ENCODE measurements at regions not wholly inside any gene's neighbourhood (a gene's known extent, or its start where the extent isn't known, plus 50 kb on each side); places are given as distances from the start of the nearest gene placed in this dataset.

- TF ChIP-seq, protein P1, sequence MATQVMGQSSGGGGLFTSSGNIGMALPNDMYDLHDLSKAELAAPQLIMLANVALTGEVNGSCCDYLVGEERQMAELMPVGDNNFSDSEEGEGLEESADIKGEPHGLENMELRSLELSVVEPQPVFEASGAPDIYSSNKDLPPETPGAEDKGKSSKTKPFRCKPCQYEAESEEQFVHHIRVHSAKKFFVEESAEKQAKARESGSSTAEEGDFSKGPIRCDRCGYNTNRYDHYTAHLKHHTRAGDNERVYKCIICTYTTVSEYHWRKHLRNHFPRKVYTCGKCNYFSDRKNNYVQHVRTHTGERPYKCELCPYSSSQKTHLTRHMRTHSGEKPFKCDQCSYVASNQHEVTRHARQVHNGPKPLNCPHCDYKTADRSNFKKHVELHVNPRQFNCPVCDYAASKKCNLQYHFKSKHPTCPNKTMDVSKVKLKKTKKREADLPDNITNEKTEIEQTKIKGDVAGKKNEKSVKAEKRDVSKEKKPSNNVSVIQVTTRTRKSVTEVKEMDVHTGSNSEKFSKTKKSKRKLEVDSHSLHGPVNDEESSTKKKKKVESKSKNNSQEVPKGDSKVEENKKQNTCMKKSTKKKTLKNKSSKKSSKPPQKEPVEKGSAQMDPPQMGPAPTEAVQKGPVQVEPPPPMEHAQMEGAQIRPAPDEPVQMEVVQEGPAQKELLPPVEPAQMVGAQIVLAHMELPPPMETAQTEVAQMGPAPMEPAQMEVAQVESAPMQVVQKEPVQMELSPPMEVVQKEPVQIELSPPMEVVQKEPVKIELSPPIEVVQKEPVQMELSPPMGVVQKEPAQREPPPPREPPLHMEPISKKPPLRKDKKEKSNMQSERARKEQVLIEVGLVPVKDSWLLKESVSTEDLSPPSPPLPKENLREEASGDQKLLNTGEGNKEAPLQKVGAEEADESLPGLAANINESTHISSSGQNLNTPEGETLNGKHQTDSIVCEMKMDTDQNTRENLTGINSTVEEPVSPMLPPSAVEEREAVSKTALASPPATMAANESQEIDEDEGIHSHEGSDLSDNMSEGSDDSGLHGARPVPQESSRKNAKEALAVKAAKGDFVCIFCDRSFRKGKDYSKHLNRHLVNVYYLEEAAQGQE (IDR thresholded peaks at IDR 0.05; ENCODE audit: insufficient read depth in 1 of 2, low read depth in 2 of 2, low read length in 2 of 2): no peak
- TF ChIP-seq FOXP2 (optimal IDR thresholded peaks at IDR 0.05; ENCODE audit: borderline replicate concordance, extremely low read depth, extremely low read length, insufficient read depth): no peak
- TF ChIP-seq TAF1 (IDR thresholded peaks at IDR 0.05; ENCODE audit: borderline replicate concordance, insufficient read depth, low read length): no peak
- TF ChIP-seq POLR2AphosphoS5 (IDR thresholded peaks at IDR 0.05; ENCODE audit: low read depth, low read length): no peak
- TF ChIP-seq SIN3A (IDR thresholded peaks at IDR 0.05; ENCODE audit: borderline replicate concordance, insufficient read depth, low read length): no peak
These were observed 114.4 kb downstream of the ZFP36L2 start for GRCh38 chr2:43111788-43112554.

GRCh38 chr2:43110442-43110871 lies 115.9 kb downstream of the ZFP36L2 start:
- TF ChIP-seq TAF1 (IDR thresholded peaks at IDR 0.05; ENCODE audit: borderline replicate concordance, insufficient read depth, low read length): no peak

- TF ChIP-seq FOXP2 (optimal IDR thresholded peaks at IDR 0.05; ENCODE audit: borderline replicate concordance, extremely low read depth, extremely low read length, insufficient read depth): no peak
- TF ChIP-seq, protein P1 (IDR thresholded peaks at IDR 0.05; ENCODE audit: insufficient read depth in 1 of 2, low read depth in 2 of 2, low read length in 2 of 2): no peak
- no peak for TF ChIP-seq TAF1 (IDR thresholded peaks at IDR 0.05; ENCODE audit: borderline replicate concordance, insufficient read depth, low read length)
- no peak for TF ChIP-seq SIN3A (IDR thresholded peaks at IDR 0.05; ENCODE audit: borderline replicate concordance, insufficient read depth, low read length)
- TF ChIP-seq POLR2AphosphoS5 (IDR thresholded peaks at IDR 0.05; ENCODE audit: low read depth, low read length): no peak
These were observed 117.1 kb downstream of the ZFP36L2 start for GRCh38 chr2:43109261-43109743.

GRCh38 chr2:43107679-43108078 lies 118.7 kb downstream of the ZFP36L2 start:
- no peak for TF ChIP-seq SIN3A (IDR thresholded peaks at IDR 0.05; ENCODE audit: borderline replicate concordance, insufficient read depth, low read length)

DNA sequence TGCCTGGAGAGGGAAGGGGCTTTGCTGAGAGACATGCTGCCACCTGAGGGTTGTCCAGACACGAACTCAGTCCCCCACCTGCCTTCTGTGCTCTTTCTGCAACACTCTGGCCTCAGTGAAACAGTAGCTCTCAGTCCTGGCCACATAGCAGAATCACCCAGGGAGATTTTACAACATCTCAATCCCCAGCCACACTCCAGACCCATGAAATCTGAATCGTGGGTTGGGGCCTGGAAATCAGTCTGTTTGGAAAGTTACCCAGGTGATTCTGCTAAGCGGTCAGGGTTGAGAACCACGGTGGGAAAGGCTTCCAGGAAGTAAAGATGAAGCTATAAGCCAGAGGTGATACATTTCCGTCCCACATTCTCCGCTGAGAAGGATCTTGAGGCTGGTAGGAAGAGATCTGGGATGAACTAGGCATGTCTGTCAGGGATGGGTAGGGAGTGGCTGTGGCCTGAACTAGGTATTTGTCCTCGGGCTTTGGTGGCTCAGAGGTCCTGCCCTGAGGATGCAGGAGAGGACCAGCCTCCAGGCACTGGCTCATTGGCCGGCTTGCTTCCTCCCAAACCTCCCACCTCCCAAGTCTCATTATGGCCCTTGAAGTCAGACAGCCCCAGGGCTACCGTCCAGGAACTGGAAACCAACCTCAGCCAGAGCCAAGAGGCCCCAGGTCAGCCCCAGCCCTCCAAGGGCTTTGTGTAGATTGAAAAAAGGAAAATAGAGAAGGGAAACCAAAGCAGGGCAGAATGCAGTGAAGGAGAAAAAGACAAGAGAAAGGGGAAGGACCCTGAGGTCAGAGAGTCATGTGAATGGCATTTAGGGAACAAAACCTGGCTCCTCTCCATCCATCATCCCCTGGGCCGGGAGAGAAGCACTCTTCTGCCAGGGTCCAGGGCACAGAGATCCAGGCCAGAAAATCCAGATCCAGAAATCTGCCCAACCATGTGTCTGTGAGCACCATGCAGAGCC lies 119.6 kb downstream of the ZFP36L2 start:
- TF ChIP-seq SIN3A (IDR thresholded peaks at IDR 0.05; ENCODE audit: borderline replicate concordance, insufficient read depth, low read length) (no peak), TAF1 (IDR thresholded peaks at IDR 0.05; ENCODE audit: borderline replicate concordance, insufficient read depth, low read length) (no peak), FOXP2 (optimal IDR thresholded peaks at IDR 0.05; ENCODE audit: borderline replicate concordance, extremely low read depth, extremely low read length, insufficient read depth) (no peak), POLR2AphosphoS5 (IDR thresholded peaks at IDR 0.05; ENCODE audit: low read depth, low read length) (no peak)
- TF ChIP-seq, protein P1 (IDR thresholded peaks at IDR 0.05; ENCODE audit: insufficient read depth in 1 of 2, low read depth in 2 of 2, low read length in 2 of 2): no peak

Data from PFSK-1 (cell line).